ENCODE measurements at regions not wholly inside any gene's neighbourhood (a gene's known extent, or its start where the extent isn't known, plus 50 kb on each side); places are given as distances from the start of the nearest gene placed in this dataset.
"Not testable (repeated sequence)": the region's sequence is repeated elsewhere in the genome, so short reads cannot be mapped to it uniquely, and the experiment has no call there.

DNA sequence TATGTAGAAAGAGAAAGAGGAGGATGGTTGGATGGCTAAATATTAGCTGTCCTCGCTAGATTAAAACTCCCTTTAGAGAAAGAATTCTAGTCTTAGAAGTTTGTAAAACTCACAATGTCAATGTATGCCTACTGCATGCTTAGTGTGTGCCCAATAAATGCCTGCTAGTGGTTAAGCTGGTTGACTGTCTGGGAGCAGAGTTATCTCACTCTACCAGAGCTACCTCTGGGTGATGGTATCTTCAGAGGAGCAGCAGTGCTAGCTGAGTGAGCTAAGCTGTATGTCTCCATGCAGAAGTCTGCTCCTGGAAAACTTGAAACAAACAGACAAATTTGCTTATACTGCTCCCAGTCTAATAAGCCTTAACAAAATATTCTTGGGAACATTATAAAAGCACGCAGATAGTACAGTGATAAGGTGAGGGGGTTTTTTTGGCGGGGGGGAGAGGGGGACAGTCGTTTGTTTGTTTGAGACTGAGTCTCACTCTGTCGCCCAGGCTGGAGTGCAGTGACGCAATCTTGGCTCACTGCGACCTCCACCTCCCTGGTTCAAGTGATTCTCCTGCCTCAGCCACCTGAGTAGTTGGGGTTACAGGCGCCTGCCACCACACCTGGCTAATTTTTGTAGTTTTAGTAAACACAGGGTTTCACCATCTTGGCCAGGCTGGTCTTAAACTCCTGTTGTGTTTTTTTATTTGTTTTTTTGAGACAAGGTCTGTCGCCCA is 202.8 kb upstream of the TSC22D1 start:
- no peak for DNase-seq

DNA sequence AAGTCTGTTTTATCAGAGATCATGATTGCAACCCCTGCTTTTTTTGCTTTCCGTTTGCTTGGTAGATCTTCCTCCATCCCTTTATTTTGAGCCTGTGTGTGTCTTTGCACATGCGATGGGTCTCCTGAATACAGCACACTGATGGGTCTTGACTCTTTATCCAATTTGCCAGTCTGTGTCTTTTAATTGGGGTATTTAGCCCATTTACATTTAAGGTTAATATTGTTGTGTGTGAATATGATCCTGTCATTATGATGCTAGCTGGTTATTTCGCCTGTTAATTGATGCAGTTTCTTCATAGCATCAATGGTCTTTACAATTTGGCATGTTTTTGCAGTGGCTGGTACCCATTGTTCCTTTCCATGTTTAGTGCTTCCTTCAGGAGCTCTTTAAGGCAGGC is 199.2 kb upstream of the TSC22D1 start:
- DNase-seq, result not testable (repeated sequence)

DNA sequence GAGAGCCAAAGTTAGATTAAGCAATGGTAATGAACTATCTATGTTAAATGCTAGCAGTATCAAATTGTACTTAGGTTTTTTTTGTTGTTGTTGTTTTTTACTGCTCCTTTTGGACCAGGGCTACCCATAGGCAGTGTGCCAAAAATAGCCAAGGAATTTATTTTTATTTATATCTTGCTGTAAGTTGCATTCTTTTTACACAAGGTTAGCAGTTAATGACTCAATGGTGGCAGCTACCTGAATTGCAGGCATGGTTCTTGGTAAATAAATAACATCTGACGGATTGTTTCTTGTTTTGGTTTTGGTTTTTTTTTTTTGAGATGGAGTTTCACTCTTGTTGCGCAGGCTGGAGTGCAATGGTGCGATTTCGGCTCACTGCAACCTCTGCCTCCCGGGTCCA is 194.8 kb upstream of the TSC22D1 start:
- no peak for DNase-seq

DNA sequence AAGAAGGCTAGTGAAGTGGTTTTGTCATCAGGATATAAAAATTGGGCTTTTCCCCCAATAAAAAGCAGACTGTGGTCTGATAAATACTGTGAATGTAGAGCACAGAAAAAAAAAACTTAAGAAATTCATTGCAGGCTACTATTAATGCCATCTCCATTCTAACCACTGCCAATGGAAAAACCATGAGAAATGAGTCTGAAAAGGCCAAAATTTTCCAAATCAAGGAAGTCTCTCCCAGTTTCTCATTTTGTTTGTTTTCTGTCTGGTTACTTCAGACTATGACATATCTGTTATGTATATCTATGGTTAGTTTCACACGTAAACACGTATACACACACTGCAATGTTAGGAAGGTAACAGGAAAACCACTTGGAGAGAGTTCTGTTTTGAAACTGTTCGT is 193.6 kb upstream of the TSC22D1 start:
- DNase-seq, result no peak

DNA sequence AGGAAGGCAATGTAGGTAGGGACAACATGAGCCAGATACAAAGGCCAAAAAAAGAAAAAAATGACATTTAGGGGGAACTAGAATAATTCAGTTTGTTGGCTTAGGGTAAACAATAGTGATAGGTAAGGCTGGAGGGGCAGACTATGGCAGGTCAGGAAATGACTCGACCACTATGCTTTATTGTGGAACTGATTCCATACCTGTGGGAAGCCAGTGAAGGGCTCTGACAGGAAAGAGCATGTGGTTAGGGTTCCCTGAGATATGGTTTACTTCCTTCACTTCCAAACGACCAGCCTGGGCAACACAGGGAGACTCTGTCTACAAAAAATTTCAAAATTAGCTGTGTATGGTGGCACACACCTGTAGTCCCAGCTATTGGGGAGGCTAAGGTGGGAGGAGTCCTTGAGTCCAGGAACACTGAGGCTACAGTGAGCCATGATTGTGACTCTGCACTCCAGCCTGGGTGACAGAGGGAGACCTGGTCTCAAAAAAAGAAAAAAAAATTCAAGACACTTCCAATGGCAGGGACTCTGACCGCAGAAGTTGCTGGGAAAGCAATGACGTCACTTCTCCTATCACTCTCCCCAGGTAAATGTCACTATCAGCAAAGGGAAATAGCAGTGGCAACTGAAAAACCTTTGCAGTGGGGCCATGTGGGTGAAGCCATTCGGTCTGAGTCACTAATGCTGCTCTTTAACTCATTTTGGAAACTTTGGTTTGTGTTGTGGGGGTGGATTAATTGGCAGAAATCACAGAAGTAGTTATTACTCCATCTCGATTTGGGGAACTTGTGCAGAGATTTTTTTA is 192.8 kb upstream of the TSC22D1 start:
- peak; percentile 22 for DNase-seq

DNA sequence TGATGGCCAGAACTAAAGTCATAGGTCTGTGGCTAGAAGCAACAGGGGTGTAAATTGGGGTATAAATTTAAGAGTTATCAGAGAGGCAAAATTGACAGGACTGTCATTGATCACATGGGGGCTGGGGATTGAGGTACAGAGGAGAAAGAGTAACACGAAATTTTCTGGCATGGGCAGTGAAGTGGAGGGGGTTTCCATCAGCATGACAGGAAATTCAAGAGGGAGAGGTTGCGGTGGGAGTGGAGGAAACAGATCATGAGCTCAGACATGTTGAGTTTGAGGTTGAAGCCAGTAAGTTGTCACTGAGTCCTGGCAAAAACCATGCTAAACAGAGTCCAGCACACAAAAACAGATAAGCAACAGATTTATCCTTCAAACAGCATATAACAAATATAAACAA is 192.1 kb upstream of the TSC22D1 start:
- peak; percentile 18 for DNase-seq

DNA sequence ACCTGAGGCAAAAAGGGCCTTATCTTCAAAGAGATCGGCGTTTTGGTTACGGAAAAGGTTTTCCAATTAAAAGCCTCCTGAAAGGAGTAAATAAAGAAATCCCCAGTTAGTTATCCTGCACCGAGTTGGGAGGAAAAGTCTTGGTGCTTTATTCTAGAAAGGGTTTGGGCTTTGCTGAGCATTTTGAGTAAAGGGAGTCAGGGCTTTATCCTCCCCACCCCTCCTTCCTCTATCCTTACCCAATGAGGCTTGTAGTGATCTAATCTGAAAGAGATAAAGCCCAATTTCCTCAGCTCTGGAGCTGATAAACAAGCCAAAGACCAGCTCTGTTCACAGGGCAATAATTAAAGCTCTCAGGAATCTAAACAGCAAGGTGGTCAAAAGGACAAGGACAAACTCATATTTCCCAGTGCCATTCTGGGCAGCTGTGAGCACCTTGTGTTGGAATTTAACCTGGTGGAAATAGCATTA is 188.9 kb upstream of the TSC22D1 start:
- no peak for DNase-seq

DNA sequence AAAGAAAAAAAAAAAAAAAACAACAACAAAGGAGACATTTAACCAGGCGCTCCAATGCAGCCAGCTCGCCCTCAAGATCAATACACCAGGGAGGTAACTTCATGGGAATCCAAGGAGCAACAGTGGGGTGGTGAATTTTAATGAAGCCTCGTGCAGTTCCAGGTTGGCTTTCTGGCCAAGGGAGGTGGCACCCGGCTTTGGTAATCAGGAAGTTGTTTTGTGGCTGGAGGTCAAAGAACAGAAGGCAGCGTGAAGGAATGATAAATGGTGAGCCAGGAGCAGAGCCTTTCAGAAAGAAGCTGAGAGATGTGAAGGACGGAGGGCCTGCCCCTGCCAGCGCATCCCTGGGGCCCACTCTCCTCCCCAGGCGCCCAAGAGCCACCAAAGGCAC is 188.2 kb upstream of the TSC22D1 start:
- DNase-seq, result no peak

DNA sequence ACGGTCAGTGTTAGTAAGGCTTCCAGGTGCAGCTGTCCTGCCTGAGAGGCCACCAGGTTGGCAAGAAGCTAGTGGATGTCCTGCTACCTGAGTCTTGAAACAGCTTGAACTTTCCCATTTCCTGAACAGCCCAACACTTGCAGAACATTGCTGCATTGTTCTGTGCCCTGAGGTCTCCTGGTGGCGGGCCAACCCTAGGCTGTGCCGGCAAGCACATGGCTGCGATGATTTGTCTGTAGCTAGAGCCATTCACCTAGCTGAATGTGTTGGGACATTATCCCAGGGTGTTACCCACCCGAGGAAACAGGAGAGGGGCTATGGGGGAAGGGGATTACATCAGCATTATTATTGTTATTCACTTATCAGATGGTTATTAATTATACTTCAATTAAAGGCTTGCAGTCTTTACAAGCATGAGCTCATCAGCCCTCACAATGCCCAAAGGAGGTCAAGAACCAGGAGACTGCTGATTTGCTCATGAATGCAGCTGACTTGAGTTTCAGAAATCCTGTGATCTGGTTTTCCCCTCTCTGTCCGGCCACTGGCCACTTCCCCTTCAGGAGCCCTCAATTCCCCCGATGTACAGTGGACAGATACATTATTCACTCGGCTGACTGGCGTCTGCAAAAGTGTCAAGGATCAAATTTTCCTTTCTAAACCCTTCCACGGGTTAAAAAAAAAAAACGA is 187.6 kb upstream of the TSC22D1 start:
- DNase-seq, result no peak

DNA sequence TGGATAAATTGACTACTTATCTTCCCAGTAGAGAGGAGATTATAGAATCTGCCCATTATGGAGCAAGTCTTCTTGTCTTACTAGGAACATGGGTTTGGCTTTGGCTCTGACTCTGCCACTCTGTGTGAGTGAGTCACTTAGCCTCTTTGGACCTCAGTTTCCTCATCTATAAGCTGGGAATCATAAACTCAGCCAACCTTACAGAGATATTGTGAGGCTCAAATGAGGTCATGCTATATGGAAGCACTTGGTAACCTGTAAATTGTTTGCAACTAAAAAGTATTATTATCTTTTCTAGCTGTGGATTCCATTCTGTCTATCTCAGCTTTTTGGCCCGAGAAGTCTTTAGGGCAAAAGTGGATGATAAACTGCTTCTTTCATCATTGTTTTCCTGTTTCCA is 186.8 kb upstream of the TSC22D1 start:
- DNase-seq, result no peak

DNA sequence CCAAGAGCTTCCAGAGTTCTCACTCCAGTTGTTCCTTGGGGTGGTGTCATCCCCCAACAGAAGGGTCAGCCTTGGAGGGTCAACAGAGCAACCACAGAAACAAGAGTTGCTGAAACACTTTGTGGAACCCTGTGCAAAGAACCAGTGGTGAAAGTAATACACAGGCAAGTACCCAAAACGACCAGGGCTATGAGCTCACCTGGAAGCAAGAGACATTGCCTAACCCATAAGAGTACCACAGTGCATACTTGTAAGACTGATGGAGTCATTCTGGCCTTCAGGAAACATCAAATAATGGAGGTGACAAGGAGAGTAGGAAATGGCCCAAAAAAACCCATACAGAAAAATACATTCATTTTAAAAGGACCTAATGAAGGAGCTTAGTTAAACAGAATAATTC is 184.3 kb upstream of the TSC22D1 start:
- DNase-seq, result no peak

DNA sequence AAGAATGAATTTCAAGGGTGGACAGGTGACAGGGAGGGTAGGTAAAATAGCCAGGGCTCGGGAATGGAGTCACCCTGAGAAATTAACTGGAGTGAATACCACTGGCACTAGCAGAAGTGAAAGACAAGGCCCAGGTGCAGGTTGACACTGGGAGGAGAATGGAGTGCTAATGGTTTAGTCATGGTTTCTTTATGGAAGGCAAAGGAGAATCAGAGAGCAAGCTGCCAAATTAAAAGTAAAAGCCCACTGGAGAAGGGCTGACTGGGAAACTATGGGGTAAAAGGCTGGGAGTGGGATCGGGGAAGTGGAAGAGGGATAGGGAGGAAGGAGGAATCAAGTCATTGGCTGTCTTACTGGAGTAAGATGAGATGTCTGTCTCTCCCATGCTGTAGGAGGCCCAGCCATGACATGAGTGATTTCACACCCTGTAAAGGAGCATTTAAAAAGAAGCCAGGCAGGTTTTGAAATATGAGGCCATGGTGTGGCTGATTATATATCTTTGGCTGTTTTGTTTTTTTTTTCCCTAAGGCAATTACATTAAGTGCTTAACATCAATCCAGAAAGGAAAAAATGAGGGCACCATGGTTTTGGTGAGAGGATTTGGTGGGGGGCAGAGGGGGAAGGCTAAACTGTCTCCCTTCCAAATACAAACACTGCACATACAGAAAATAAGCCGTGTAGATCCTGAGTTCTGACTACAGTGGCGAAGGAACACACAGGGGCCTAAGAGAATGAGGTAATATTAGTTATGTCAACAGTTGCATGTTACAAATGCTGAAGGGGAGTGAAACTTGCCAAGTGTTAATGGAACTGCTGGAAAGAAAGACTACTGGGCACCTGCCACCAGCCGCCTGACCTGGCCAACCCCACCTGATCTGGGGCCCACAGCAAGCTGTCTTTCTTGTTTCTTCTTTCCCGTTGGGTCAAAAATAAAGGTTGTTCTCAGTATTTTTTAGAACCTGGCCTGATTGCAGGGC is 183.5 kb upstream of the TSC22D1 start:
- no peak for DNase-seq

DNA sequence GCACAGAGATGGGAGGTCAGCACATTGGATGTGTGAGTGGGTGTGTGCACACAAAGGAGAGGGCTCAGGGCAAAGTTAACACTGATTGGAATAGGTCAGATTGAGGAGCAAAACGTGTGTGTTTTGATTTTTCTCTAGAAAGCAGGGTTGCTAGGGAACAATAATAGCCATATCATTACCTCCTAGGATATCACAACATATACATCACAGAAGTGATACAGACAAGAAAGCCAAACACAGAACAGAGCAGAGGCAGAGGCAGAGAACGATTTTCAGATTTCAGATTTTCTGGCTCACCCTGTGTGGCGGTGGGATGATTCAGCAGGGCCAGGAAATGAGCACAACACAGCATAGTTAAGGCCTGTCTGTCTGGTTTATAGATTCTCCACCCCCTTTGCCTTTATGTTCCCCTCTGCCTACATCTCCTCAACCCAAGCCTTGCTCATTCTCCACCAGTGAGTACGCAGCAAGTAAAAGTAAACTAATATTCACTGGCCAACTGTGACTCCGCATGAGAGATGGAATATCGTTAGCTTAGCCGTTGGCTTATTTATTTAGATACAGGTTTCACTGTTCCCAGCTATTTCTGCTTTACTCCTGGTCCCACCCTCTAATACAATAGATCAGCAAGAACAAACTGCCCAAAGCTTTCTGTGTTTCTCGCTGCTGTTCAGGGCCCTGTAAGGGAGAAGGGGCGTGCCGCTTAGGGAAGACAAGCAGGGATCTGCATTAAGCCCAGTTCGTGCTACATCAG is 182.7 kb upstream of the TSC22D1 start:
- DNase-seq, result peak; percentile 7

DNA sequence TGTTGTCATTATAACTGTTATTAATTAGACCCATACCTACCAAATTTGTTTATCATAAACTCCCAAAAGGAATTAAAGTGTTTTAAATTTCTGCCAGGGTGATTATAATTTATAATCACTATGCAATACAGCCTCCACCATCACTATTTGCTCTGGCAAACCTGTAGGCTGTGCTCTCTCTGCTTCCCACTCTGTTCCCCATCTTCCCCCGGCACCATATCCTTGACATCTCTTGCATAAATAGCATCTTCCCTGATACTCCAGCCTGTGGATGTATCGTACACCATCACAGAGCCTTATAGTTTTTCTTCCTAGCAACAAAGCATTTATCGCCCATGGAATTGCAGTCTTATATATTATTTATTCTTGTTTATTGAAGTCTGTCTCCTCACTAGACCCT is 181.5 kb upstream of the TSC22D1 start:
- DNase-seq, result no peak

DNA sequence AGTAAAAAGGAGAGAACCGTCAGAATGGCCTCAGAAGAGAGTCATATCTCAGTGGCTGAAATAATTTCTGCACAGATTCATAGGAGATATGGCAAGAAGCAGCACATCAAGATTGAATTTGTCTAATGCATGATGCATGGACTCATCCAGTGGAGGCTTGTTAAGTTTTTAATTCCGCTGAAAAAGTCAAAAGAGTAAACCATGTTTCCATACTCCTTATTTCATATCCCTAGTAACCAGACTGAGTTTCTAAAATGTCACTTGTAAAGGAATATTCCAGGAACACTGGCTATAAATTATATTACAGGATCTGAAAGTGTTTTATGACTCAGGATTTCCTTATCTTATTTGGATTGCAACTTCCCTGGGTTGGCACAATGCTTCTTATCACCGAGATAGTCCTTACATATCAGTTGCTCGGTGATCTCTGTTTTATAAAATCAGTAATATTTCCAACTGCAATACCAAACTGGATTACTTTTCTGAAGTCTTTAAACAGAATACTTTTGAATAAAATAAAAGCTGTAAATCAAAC is 180.2 kb upstream of the TSC22D1 start:
- DNase-seq, result no peak

DNA sequence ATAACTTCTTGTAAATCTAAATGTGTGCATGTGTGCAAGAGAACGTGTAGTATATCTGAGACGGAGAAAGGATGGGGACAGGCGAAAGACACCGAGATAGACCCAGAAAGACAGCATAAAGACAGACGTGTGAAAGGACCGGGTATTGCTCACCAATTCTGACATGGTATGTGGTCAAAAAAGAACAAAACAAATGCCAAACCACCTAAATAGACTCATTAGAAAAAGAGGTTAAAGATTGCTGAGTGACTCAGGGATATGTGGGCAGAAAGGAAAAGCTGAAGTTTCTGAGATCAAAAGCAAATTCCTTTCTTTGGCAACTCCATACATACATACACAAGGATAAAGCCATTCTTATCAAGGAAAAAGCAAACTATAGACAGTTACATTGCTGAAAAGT is 179.7 kb upstream of the TSC22D1 start:
- DNase-seq, result no peak

DNA sequence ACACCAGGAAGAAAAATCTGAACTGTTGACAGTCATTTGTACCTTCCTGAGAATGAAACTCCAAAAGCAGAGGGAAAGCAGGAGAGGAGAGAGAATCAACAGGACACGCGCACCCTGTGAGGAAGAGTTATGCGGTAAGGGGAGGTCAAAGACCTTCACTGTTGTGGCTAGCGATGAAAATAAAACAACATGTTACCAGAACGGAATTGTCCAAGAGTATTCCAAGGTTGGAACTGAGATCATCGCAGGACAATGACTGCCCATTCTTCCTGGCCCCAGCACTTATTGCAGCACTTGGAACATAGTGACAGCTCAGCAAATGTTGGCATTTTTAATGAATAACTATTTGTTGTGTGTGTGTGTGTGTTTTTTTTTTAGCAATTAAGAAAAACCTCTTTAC is 176.0 kb upstream of the TSC22D1 start:
- no peak for DNase-seq

DNA sequence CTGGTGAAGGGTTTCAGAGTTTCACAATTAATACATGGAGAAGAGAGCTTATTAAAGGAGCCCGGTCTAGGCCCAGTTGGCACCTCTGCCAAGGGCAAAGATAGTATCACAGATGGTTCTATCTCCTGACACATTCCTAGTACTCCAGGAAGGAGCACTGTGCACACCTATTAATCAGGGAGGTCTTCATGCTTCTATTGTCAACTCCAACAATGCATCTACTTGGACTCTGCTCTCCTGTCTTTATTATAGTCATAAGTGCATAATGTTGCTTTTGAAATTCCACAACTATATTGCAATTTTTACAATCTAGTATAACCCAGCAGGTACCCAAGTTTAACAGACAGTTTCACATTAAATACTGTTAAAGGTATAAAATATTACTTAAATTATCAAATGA is 174.5 kb upstream of the TSC22D1 start:
- no peak for DNase-seq

DNA sequence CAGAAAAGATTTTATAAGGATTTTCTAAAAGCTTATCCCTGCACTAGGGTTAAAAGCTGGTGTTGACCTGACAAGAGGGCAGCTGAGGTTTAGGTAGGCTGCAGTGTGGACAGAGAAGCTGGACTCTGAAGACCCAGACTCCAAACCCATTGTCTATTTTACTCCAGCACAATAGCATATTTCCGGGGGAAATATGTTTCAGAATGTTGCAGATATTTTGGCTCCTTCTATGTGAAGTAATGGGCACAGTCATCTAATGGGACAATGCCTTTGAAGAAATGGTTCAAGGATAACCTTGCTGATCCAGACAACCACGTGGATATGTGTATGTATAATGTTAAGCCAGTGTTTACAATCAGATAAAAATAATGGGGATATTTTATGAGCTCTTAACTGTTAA is 173.8 kb upstream of the TSC22D1 start:
- no peak for DNase-seq

DNA sequence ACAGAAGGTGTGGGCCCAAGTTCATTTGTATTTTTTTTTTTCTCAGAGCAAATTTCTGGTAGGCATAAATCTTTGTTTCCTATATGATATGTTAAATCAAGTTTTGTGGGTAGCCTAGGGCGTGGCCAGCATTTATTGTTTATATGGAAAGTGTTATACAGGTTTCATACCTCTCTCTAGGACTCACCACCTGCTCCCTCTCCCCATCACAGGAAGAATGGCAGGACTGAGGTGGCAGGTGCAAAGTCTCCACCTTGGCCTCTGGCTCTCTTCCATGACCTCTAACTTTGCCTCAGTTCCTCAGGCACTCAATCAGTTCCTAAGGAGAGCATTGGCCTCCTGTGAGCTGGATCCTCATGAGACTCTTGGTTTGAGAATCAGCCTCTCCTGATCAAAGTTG is 172.3 kb upstream of the TSC22D1 start:
- no peak for DNase-seq

DNA sequence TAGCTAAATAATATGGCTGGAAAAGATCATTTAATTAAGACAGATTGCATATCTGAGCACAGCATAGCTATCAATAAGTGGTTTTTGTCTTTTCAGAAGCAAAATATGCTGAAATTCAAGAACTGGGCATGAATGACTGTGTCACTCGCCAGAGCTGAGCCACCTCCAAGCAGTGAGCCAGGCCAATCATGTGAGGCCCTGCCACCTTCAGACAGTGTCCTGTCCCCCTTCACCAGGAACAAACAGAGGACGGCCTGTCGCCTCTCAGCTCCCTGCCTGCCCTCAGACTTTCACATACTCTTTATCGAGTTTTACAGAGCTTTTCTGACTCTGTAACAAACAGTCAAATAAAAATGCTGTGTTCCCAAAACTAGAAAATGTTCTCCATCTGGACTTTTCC is 171.0 kb upstream of the TSC22D1 start:
- DNase-seq, result no peak

DNA sequence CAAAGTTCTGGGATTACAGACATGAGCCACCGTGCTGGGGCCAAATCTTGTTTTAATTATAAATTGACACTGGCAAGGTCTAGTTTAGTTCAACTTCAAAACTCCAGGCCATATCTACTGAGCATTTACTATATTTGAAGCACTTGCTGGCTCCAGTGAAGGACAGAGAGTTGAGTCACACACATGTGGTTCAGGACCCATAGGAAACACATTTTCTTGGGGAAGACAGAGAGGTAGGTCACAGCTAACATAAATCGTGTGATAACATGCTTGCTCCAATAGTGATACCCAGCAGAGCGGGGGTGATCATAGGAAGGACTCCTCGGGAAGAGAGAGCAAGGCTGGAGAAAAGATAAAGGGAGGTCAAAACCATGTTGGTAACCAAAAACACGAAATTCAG is 170.6 kb upstream of the TSC22D1 start:
- no peak for DNase-seq
